CD4-positive, alpha-beta T cell (primary cell): ENCODE measurements at regions not wholly inside any gene's neighbourhood (a gene's known extent, or its start where the extent isn't known, plus 50 kb on each side); places are given as distances from the start of the nearest gene placed in this dataset.

Source experiments
- ATAC-seq: fragments of 200-7000 bp; cut with Tn5 transposase; one replicate; pipeline ENCODE4 v1.10.0; 2022; ENCODE audit warnings: mild to moderate bottlenecking; ENCODE audit not compliant: poor library complexity
- CTCF ChIA-PET: fragments of 350-600 bp; sonication (Branson Sonifier 250); formaldehyde crosslinking; loops from one replicate; lab custom pipeline; 2021; ENCODE audit warnings: antibody characterized with exemption, inconsistent platforms; lab: Charles Lee
- POLR2A ChIA-PET: fragments of 350-600 bp; sonication (Branson Sonifier 250); formaldehyde crosslinking; loops from one replicate; lab custom pipeline; 2021; ENCODE audit warnings: antibody characterized with exemption, inconsistent platforms; lab: Charles Lee
- DNase-seq, 14 experiments: peaks; one replicate each; pipeline ENCODE4 v3.0.0-alpha.2; 2013 to 2020; ENCODE audit warnings: mixed read lengths in 2 of 14
- H3K27ac ChIP-seq, 2 donors: one replicate each; pipeline versions ENCODE4 v1.5.1 to v1.7.0; 2013; ENCODE audit warnings: low read length in 2 of 2, low read depth in 1 of 2, mild to moderate bottlenecking in 1 of 2
- H3K27me3 ChIP-seq, 2 experiments: 1 replicate in 1 of 2; 2 replicates in 1 of 2; pipeline versions ENCODE4 v1.6.1 to v1.7.0; 2013; ENCODE audit warnings: low read length in 2 of 2, control low read depth in 1 of 2, mild to moderate bottlenecking in 1 of 2, moderate library complexity in 1 of 2; ENCODE audit not compliant: insufficient read depth in 2 of 2, control insufficient read depth in 1 of 2
- H3K36me3 ChIP-seq: one replicate; pipeline ENCODE4 v1.6.1; 2013; ENCODE audit warnings: low read length, control low read depth; ENCODE audit not compliant: insufficient read depth
- H3K4me1 ChIP-seq: one replicate; pipeline ENCODE4 v1.6.1; 2013; ENCODE audit warnings: low read length, control low read depth; ENCODE audit not compliant: insufficient read depth
- H3K4me3 ChIP-seq: one replicate; pipeline ENCODE4 v1.5.1; 2013; ENCODE audit warnings: mild to moderate bottlenecking, low read length, moderate library complexity
- H3K9me3 ChIP-seq, 2 experiments: 1 replicate in 1 of 2; 2 replicates in 1 of 2; pipeline versions ENCODE4 v1.6.1 to v1.7.0; 2013; ENCODE audit warnings: low read length in 2 of 2, mild to moderate bottlenecking in 2 of 2, control low read depth in 1 of 2, moderate library complexity in 1 of 2; ENCODE audit not compliant: control insufficient read depth in 1 of 2, insufficient read depth in 1 of 2
- H3K27ac Mint-ChIP-seq: one replicate; pipeline ENCODE4 v1.8.0; 2020; ENCODE audit warnings: mixed read lengths
- H3K27me3 Mint-ChIP-seq: one replicate; pipeline ENCODE4 v1.8.0; 2021; ENCODE audit warnings: mixed read lengths
- H3K36me3 Mint-ChIP-seq: one replicate; pipeline ENCODE4 v1.8.0; 2021; ENCODE audit warnings: low read depth, mixed read lengths
- H3K4me1 Mint-ChIP-seq: one replicate; pipeline ENCODE4 v1.8.0; 2021; ENCODE audit warnings: low read depth, mixed read lengths
- H3K4me3 Mint-ChIP-seq: one replicate; pipeline ENCODE4 v1.8.0; 2020; ENCODE audit warnings: mild to moderate bottlenecking, mixed read lengths
- H3K9me3 Mint-ChIP-seq: one replicate; pipeline ENCODE4 v1.8.0; 2020; ENCODE audit warnings: mixed read lengths
- CTCF ChIP-seq: fragments of 200-600 bp; IDR thresholded peaks from one replicate; pipeline ENCODE4 v1.8.0; 2022; ENCODE audit warnings: antibody characterized with exemption, mild to moderate bottlenecking
- intact Hi-C, 2 experiments: fragments of 100-400 bp; cut with DNase I in 1 of 2; cut with micrococcal nuclease in 1 of 2; formaldehyde crosslinking; loops; one replicate each; pipeline versions ENCODE4 v1.15.1 to v1.9.0; 2023 to 2025; cut with DNase I, micrococcal nuclease

- Mint-ChIP-seq H3K36me3 (no peaks in the 10 kb centered on the region), H3K27ac (no peak overlapping the region), H3K27me3 (no peaks in the 10 kb centered on the region), H3K9me3 (no peaks in the 10 kb centered on the region), H3K4me1 (no peaks in the 10 kb centered on the region), H3K4me3 (no peak overlapping the region)
- no peak for DNase-seq
- H3K9me3 ChIP-seq = no peaks in the 10 kb centered on the region
- H3K36me3 ChIP-seq = no peaks in the 10 kb centered on the region
- TF ChIP-seq CTCF = no peak
- CTCF ChIA-PET = no interaction called here
- H3K4me3 ChIP-seq = no peak overlapping the region
- no peak for ATAC-seq
- H3K27ac ChIP-seq = no peak overlapping the region
- H3K27me3 ChIP-seq = no peaks in the 10 kb centered on the region
- no peaks in the 10 kb centered on the region for H3K4me1 ChIP-seq
- POLR2A ChIA-PET = no interaction called here
- intact Hi-C loops = no loop called here
Observed at GRCh38 chrX:45868425-45868824, 667.7 kb upstream of the DIPK2B start.

GRCh38 chrX:45862801-45863200 is 662.1 kb upstream of the DIPK2B start:
- no peak for DNase-seq
- H3K4me3 Mint-ChIP-seq = no peak overlapping the region
- CTCF ChIA-PET = no interaction called here
- no peak overlapping the region for H3K27ac ChIP-seq
- no peaks in the 10 kb centered on the region for H3K27me3 ChIP-seq
- no peak for TF ChIP-seq CTCF
- no peaks in the 10 kb centered on the region for H3K4me1 ChIP-seq
- H3K27me3 Mint-ChIP-seq = no peaks in the 10 kb centered on the region
- no peaks in the 10 kb centered on the region for H3K9me3 Mint-ChIP-seq
- POLR2A ChIA-PET = no interaction called here
- H3K4me3 ChIP-seq = no peak overlapping the region
- H3K27ac Mint-ChIP-seq = no peak overlapping the region
- intact Hi-C loops = no loop called here
- no peak for ATAC-seq
- no peaks in the 10 kb centered on the region for H3K4me1 Mint-ChIP-seq
- H3K36me3 Mint-ChIP-seq = no peaks in the 10 kb centered on the region
- no peaks in the 10 kb centered on the region for H3K9me3 ChIP-seq
- H3K36me3 ChIP-seq = no peaks in the 10 kb centered on the region

- H3K27me3 ChIP-seq = no peaks in the 10 kb centered on the region
- intact Hi-C loops = no loop called here
- ChIA-PET CTCF (no interaction called here), POLR2A (no interaction called here)
- Mint-ChIP-seq H3K4me1 (no peaks in the 10 kb centered on the region), H3K27me3 (no peaks in the 10 kb centered on the region), H3K27ac (no peak overlapping the region), H3K36me3 (no peaks in the 10 kb centered on the region), H3K4me3 (no peak overlapping the region), H3K9me3 (no peaks in the 10 kb centered on the region)
- H3K9me3 ChIP-seq = no peaks in the 10 kb centered on the region
- H3K27ac ChIP-seq = no peak overlapping the region
- no peak for DNase-seq
- no peaks in the 10 kb centered on the region for H3K36me3 ChIP-seq
- no peak for TF ChIP-seq CTCF
- H3K4me1 ChIP-seq = no peaks in the 10 kb centered on the region
- no peak overlapping the region for H3K4me3 ChIP-seq
- no peak for ATAC-seq
Observed at GRCh38 chrX:45860450-45860849, 659.8 kb upstream of the DIPK2B start.
